Neural crest cell (in vitro differentiated cells): ENCODE measurements at regions not wholly inside any gene's neighbourhood (a gene's known extent, or its start where the extent isn't known, plus 50 kb on each side); places are given as distances from the start of the nearest gene placed in this dataset.

ENCODE experiments used
- DNase-seq: peaks from one replicate; pipeline ENCODE4 v3.0.0; 2021; ENCODE audit warnings: low read depth, mixed read lengths, low spot score
- H3K27ac Mint-ChIP-seq: one replicate; pipeline ENCODE4 v1.8.0; 2021; ENCODE audit warnings: mild to moderate bottlenecking, mixed read lengths; ENCODE audit not compliant: unreplicated experiment
- H3K27me3 Mint-ChIP-seq: 2 replicates; pipeline ENCODE4 v1.8.0; 2021; ENCODE audit warnings: low read depth, mild to moderate bottlenecking, mixed read lengths
- H3K36me3 Mint-ChIP-seq: 2 replicates; pipeline ENCODE4 v1.8.0; 2021; ENCODE audit warnings: low read depth, mild to moderate bottlenecking, mixed read lengths
- H3K4me1 Mint-ChIP-seq: 2 replicates; pipeline ENCODE4 v1.8.0; 2021; ENCODE audit warnings: mixed read lengths
- H3K4me3 Mint-ChIP-seq: one replicate; pipeline ENCODE4 v1.8.0; 2021; ENCODE audit warnings: mild to moderate bottlenecking, mixed read lengths
- H3K9me3 Mint-ChIP-seq: 2 replicates; pipeline ENCODE4 v1.8.0; 2021; ENCODE audit warnings: mixed read lengths
- TF ChIP-seq, protein P1 (sequence below): fragments of 200-600 bp; sonication (generic); conservative IDR thresholded peaks from 2 replicates; pipeline ENCODE4 v1.5.0; 2021; ENCODE audit warnings: antibody characterized with exemption, mild to moderate bottlenecking

DNA sequence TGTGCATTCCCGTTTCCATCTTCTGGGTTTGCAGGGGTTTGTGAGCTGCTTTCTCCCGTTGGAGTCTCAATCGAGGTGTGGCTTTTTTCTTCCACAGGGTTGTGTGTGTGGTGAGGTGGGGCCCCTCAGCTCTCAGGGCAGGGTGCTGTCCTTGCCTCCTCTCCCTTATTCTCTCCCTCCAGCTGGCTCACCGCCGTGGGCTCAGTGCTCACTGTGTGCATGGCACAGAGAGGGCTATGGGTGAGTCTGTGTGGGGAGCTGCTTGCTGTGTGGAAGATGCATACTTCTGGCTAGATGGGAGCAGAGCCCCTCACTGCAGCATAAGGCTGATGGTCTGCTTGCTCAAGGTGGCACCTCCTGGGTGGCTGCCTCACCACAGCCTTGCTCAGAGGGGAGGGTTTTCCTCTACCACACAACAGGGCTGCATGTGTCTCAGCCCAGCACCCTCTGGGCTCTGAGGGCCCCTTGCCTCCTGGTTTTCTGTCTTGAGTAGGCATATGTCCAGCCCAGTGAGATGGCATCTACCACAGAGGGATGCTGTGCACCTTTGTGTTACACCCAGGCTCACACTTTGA, 203.1 kb upstream of the B3GAT1 start:
- no peaks in the 10 kb centered on the region for H3K27me3 Mint-ChIP-seq
- no peak for DNase-seq

DNA sequence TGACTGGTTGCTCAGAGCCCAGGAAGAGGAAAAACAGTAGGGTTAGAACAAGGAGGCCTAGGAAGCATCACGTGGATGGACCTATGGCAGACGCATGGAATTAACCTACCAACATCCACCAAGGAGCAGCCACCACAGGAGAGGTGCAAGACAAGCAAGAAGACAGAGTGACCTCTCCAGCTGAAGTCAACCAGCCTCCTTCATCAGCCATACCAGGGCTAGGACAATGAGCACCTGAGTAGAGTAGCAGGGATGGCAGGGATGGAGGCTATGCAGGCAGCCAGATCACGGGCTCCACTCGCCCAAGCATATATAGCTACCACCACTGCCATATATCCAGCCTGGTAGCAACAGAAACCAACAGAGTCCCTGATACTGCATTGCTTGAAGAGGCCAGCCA, 202.1 kb upstream of the B3GAT1 start:
- Mint-ChIP-seq H3K4me3 (no peak overlapping the region), H3K36me3 (no peaks in the 10 kb centered on the region), H3K9me3 (no peaks in the 10 kb centered on the region), H3K27ac (no peak overlapping the region), H3K4me1 (peaks cover 4% of the 10 kb centered on the region), H3K27me3 (peaks cover 4% of the 10 kb centered on the region)
- DNase-seq, result no peak
- TF ChIP-seq, protein P1, sequence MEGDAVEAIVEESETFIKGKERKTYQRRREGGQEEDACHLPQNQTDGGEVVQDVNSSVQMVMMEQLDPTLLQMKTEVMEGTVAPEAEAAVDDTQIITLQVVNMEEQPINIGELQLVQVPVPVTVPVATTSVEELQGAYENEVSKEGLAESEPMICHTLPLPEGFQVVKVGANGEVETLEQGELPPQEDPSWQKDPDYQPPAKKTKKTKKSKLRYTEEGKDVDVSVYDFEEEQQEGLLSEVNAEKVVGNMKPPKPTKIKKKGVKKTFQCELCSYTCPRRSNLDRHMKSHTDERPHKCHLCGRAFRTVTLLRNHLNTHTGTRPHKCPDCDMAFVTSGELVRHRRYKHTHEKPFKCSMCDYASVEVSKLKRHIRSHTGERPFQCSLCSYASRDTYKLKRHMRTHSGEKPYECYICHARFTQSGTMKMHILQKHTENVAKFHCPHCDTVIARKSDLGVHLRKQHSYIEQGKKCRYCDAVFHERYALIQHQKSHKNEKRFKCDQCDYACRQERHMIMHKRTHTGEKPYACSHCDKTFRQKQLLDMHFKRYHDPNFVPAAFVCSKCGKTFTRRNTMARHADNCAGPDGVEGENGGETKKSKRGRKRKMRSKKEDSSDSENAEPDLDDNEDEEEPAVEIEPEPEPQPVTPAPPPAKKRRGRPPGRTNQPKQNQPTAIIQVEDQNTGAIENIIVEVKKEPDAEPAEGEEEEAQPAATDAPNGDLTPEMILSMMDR, result no peak

More for the DNA sequence above, 203.1 kb upstream of the B3GAT1 start:
- Mint-ChIP-seq H3K4me1 (peaks cover 6% of the 10 kb centered on the region), H3K9me3 (no peaks in the 10 kb centered on the region), H3K27ac (no peak overlapping the region), H3K36me3 (no peaks in the 10 kb centered on the region), H3K4me3 (no peak overlapping the region)
- TF ChIP-seq, protein P1, result no peak

DNA sequence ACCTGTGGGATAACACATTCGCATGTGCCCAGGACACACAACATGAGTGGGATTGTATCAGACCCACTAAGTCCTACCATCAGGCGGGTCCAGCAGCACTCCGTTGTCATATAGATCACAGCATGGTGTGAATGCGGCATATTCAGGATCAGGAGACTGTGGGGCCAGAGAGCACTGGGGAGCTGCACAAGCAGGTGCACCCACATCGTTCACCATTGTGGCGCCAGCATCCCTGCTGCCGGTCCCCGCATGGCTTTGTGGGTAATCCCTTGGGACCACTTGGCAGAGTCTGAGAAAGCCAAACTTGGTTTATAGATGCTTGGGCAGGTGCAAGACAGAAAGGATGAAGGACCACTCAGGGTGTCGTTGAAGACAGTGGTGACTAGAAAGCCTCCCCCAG, 201.6 kb upstream of the B3GAT1 start:
- H3K27ac Mint-ChIP-seq, result no peak overlapping the region
- no peaks in the 10 kb centered on the region for H3K9me3 Mint-ChIP-seq
- TF ChIP-seq, protein P1, result no peak
- H3K4me1 Mint-ChIP-seq, result no peaks in the 10 kb centered on the region
- no peak overlapping the region for H3K4me3 Mint-ChIP-seq
- H3K36me3 Mint-ChIP-seq, result no peaks in the 10 kb centered on the region
- peaks cover 4% of the 10 kb centered on the region for H3K27me3 Mint-ChIP-seq
- no peak for DNase-seq

DNA sequence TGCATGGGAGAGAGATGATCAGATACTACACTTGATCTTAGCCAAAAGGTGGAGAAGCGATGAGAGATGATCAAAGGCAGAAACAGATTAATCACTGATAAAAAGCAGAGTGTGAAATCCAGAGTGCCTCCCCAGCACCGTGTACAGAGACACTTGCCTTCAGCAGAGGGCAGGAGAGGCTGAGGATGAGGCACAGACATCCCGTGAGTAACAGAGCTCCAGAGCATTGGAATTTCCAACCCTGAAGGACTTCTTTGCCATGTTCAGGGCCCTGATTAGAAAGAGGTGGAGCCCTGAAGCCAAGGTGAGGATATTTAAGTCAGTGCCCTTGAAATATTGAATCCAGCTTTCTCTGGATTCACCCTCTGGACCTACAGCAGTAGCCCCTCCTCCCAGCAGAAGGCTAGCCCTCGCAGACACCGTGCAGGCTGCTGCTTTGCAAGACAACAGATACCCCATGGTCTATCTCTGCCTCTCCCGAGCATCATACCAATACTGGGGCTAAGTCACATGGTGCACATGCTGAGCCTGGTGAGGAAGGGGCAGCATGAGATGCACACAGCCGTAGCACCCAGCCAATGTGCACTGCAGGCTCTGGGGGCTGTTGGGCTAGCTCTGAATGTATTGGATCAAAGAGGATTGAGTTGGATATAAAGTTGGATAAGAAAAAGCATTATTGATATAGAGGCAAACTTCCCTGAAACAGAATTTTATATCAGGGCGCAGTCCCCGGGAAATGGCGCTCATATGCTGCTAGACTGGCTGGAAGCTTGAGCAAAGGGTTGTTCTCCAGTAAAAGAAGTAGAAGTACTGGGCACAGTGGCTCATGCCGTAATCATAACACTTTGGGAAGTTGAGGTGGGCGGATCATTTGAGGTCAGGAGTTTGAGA, 200.3 kb upstream of the B3GAT1 start:
- Mint-ChIP-seq H3K27ac (no peak overlapping the region), H3K27me3 (peaks cover 4% of the 10 kb centered on the region), H3K36me3 (no peaks in the 10 kb centered on the region), H3K4me1 (no peaks in the 10 kb centered on the region), H3K4me3 (no peak overlapping the region), H3K9me3 (no peaks in the 10 kb centered on the region)
- no peak for DNase-seq
- TF ChIP-seq, protein P1, result no peak

DNA sequence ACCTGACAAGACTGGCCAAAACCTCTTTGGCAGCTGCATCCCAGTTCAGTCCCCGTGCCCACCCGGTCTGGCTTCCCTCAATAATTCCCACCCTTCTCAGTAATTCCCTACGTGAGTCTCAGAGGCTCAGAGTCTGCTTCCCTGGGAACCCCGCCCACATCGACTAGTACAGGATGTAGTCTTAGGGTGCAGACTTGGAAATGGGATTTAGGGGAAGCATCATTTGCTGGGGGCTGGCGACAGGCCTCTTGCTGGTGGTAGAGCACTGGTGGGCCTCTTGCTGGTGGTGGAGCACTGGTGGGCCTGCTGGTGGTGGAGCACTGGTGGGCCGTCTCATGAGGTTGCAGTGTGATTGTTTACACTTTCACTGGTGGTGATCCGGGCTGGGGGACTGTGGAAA, 199.5 kb upstream of the B3GAT1 start:
- H3K27me3 Mint-ChIP-seq, result peaks cover 4% of the 10 kb centered on the region
- H3K9me3 Mint-ChIP-seq, result no peaks in the 10 kb centered on the region
- no peak overlapping the region for H3K4me3 Mint-ChIP-seq
- no peak for DNase-seq
- H3K36me3 Mint-ChIP-seq, result no peaks in the 10 kb centered on the region
- TF ChIP-seq, protein P1, result no peak
- no peaks in the 10 kb centered on the region for H3K4me1 Mint-ChIP-seq
- peak overlapping the region; percentile 9 for H3K27ac Mint-ChIP-seq
